Right ventricle myocardium inferior (tissue), 1 donor: ENCODE measurements at regions not wholly inside any gene's neighbourhood (a gene's known extent, or its start where the extent isn't known, plus 50 kb on each side); places are given as distances from the start of the nearest gene placed in this dataset.
"Not testable (repeated sequence)": the region's sequence is repeated elsewhere in the genome, so short reads cannot be mapped to it uniquely, and the experiment has no call there.

Experiments
- ATAC-seq: fragments of 200-7000 bp; cut with Tn5 transposase; one replicate; pipeline ENCODE4 v1.9.1; 2020; ENCODE audit warnings: mild to moderate bottlenecking, moderate library complexity
- DNase-seq: peaks from one replicate; pipeline ENCODE4 v3.0.0; 2021; ENCODE audit errors: missing footprints
- intact Hi-C: fragments of 100-400 bp; cut with DNase I; formaldehyde crosslinking; loops from one replicate; pipeline ENCODE4 v1.11.0; 2022
- donor health status: DM: no; HTN: yes; CAD: no; lungs with severe emphysema.

DNA sequence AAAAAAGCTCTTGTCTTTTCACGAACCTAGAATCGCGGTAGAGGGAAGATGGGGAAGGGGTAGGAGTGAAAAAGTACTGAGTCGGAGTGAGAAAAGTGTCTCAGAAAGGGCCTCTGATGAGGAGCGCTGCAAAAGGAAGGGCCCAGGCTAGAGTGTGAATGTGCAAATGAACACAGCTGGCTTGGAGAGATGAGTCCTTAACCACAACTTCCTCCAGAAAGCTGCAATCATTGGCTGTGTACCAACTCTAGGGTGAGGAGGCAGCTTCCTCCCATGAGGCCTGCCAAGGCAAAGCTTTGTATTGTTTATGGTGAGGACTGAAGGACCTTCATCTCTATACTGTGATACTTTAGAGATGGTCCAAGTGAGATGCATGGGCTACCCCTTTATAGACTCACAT, 566.9 kb upstream of the ANO5 start:
- DNase-seq (no peak), ATAC-seq (peak; percentile 68)

DNA sequence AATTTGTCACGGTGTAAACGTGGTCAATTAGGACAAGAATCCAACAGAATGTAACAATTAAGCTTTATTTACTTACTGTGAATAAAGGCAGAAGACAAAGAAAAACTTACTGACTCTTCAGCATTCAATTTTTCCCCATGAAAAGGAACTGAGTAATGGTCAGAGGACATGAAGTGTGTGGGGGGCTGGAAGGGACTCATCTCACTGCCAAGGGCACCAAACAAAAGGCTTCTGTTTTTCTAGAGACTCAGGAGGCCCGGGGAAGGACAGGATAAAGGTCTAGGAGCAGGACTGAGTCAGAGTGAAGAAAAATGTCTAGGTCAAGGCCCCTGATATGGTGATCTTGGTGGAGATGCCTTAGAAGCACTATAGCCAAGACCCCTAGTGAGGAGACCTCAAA, 564.2 kb upstream of the ANO5 start:
- ATAC-seq (no peak), DNase-seq (no peak)
- intact Hi-C loops = no loop called here

More for the DNA sequence above, 566.9 kb upstream of the ANO5 start:
- intact Hi-C loops = no loop called here

DNA sequence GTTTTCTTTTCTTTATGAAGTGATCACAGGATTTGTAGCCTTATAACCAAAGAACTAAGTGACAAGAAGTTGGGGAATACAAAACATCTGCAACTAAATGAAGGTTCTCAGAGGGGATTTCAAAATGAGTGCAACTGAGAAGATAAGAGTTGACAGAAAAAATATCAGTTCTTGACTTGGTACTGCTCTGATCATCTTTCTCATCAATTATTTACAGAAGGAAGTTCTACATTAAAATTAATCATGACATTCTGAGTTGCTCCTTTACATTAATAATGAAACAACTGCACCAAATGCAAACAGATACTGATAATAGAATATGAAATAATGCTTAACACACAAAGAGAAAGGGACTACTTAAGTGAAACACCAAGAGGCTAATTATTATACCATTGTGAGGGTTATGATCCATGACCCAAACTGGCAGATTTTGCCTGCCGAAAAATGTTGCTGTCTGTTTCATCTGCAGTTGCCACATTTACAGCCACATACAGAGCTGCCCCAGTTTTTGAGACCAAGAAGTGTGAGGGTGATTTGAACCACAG, 561.9 kb upstream of the ANO5 start:
- ATAC-seq (no peak), DNase-seq (no peak)
- intact Hi-C loops = no loop called here

DNA sequence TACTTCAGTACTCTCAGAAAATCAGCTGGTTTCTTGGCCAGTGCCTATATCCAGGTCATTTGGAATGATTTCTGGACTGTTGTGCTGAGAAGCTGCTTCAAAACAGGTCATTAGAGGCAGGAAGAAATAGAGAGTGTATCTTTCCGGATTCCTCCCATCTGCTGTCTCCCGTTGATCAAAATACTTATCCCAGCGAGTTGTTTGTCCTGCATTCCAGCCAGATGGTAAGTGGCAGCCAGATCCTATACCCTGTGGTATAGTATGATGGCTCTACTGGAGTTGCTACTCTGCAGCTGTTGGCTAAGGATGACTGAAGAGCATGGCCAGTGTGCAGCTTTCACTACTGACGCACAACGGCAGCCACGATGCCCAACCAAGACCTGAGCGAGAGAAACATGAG, 560.9 kb upstream of the ANO5 start:
- no peak for ATAC-seq
- no peak for DNase-seq

DNA sequence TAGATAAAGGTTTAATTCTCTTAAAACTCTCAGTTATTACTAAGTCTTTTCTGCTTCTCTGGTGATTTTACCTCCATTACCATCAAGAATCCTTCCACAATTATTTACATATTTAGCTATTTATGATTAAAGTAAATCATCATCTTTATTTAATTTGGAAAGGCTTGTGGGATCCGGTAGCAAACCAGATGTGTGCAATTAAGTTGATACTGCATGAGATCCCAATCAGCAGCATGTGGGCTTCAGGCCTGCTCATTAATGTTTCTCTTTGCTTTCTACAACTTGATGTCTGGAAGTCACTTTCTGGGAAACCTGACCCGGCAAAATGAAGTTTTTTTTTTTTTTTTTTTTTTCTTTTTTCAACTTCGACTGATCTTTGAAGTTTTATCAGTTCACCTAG, 558.4 kb upstream of the ANO5 start:
- no peak for ATAC-seq
- intact Hi-C loops = no loop called here
- DNase-seq = no peak

More for the DNA sequence above, 560.9 kb upstream of the ANO5 start:
- intact Hi-C loops = no loop called here

DNA sequence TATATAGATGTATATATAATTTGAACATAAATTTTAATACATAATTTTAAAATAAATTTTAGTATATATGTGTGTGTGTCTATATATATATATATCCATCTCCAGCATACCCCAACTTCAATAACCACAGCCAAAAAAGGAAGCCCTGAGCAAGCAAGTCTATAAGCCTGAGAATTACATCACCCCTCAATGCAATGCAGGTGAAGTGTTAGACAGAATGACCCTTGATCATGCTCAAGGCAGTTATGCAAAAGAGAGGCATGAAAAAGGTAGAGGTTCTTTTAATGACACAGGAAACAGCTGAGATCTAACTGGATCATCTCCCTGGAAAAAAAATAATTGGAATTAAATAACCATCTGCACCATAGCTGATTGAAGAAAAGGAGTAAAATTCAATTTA, 557.9 kb upstream of the ANO5 start:
- intact Hi-C loops = no loop called here
- ATAC-seq (no peak), DNase-seq (no peak)

DNA sequence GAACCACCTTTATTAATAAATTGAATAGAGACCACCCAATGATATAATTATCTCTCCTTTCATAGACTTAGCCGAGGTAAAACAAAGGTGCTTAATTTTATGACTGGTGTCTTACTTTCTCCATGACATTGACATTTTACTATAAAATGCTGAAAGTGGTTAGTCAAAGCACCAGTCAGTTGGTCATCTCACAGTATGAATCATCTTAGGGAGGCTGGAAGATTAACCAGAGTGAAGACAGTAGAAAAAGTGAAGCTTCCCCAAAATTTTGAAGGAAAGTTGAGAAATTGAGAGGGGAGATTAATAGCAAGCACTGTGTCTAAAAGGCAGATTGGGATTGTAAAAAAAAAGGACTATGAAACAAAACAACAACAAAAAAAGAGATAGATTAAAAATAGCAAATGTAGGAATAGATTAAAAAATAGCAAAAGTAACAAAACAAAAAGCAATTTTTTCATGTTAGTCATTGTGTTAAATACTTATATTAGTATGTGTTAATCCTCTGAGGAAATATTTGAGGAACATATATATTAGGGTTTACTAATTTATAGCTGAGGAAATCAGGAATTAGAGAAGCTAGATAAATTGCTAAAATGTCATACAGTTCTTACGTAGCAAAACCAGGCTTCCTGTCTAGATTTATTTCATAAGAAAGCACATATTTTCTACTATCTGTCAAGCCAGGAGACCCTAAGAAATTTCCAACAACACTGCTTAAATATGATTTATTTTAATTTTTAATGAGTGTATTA, 557.3 kb upstream of the ANO5 start:
- ATAC-seq = no peak
- intact Hi-C loops = no loop called here
- no peak for DNase-seq

DNA sequence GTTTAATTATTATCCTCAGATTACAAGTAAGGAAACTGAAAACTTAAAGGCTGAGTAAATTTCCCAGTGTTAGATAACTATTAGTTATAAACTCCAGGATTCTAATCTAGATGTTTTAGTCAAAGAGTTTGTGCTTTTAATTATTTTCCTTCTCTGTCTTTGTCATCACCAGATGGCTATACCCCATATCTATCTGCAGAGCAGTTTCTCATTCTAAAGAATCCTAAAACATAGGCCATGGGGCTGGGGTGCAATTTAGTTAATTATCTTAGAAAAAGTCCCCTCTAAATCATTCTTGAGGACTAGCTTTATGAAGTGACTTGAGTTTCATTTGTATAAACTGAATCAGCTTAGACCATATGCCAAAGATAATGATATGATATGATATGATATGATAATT, 556.3 kb upstream of the ANO5 start:
- intact Hi-C loops = no loop called here
- DNase-seq (no peak), ATAC-seq (no peak)

DNA sequence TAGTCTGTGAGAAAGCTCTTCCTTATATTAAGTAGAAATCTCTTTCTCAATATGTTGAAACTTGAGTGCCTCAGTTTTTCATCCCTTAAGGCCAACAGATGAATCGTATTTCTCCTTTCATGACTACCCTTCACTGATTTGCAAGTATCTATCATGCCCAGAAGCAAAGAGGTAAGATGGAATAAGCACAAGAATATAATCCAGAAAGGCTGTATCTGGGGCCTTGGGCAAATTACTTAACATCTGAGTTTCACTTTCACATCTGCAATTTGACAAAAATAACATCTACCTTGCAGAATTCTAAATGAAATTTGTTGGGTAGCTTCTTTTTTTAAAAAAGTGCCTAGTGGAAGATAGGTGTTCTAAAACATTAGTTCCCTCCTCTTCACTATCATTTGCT, 552.4 kb upstream of the ANO5 start:
- no peak for ATAC-seq
- intact Hi-C loops = no loop called here
- DNase-seq = no peak

DNA sequence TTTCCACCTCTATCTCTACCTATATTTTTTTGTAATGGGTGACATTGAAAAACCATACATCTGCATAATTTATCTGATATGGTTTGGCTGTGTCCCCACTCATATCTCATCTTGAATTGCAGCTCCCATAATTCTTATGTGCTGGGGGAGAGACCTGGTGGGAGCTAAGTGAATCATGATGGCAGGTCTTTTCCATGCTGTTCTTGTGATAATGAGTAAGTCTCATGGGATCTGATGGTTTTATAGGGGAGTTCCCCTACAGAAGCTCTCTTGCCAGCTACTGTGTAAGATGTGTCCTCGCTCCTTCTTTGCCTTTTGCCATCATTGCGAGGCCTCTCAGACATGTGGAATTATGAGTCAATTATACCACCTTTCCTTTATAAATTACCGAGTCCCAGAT, 551.0 kb upstream of the ANO5 start:
- intact Hi-C loops = no loop called here
- no peak for ATAC-seq

DNA sequence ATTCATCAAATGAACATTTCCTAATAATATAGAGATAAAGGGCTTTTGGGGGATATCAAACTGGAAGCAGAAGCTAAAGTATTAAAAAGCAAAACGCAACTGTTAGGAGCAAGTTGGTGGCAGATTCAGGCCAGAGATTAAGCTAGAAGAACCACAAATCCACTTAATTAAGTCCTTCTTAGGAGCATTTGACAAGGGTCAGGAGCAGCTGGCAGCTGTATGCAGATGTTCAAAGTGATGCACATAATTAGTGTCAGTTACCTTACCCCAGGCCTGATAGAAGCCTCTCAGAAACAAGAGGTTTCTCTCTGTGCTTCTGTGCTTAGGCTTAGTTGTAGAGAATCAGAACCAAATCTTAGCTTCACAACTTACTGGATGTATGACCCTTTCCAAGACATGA, 546.5 kb upstream of the ANO5 start:
- intact Hi-C loops = no loop called here
- ATAC-seq (no peak), DNase-seq (no peak)

More for the DNA sequence above, 551.0 kb upstream of the ANO5 start:
- DNase-seq = no peak

DNA sequence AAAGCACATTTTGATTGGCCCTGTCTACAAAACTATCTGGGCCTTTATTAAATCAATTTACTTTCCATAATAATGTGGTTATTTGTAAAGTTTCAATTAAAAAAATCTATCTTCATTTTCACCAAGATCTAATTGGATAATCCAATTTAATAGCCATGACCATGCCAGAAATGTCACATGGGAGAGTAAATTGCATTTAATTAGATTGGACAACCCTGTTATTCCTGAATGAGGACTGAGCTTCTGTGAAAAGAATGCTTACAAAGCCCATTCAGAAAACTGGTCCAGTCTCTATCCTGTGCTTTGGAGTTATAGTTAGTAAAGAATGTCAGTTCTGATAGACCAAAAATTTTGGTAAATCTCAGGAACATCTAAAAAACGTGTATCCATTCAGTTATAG, 541.9 kb upstream of the ANO5 start:
- intact Hi-C loops = no loop called here
- no peak for DNase-seq
- ATAC-seq = no peak

DNA sequence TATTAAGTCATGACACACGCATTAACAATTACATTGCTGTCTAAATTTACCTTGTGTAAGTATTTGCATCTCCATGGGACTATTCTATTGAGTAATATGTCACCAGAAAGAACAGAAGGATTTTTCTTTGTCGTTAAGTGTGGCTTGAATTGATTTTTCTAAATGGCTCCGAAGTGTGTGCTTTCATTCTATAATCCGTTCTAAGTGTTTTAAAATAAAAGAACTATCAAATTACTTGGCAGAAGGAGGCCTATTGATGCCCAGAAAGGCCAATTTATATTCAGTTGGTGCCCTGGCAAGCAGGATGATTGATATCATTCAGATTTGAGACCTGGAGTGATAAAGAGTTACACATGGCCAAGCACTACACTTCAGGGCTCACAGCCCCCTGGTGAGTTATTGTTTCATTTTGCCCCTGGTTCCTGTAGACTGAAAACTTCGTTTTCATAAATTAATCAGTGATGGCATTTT, 538.9 kb upstream of the ANO5 start:
- ATAC-seq = no peak
- DNase-seq = no peak
- intact Hi-C loops = no loop called here

DNA sequence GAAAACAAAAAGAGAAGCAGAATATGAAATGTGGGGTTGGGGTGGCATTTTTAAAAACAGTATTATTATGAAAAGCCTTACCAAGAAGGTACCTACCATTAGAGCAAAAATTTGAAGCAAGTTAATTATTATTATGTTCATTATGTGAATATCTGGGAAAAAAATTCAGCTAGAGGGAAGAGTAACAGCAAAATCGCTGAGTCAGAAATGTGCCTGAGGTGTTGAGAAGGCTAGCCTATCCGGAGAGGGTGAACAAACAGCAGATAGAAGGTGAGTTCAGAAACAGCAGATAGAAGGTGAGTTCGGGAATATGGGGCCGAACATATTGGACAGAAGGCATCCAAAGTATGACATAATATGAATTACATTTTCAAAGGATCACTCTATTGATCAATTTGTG, 536.8 kb upstream of the ANO5 start:
- DNase-seq (no peak), ATAC-seq (no peak)
- intact Hi-C loops = no loop called here

DNA sequence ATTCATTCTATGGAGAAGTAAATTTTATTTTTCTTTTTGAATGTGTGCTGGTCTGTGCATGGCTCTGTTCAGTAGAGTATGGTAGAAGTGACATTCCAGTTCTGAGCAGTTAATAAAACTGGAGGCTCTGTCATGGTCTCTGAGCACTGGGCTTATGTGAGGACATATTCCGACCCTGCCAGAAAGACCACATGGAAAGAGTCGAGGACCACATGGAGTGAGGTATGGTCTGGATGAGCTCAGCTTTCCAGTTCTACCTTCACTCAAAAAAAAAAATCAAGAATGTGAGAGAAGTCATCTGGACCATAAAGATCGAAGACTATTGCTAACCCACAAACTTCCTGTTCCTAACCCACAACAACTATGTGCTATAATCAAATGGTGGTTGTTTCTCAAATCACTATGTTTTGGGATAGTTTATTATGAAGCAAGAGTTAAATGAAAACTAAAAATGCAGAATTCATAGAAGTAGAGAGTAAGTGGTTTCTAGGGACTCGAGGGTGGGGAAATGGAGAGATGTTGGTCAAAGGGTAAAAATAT, 534.2 kb upstream of the ANO5 start:
- DNase-seq (no peak), ATAC-seq (no peak)
- intact Hi-C loops = no loop called here

DNA sequence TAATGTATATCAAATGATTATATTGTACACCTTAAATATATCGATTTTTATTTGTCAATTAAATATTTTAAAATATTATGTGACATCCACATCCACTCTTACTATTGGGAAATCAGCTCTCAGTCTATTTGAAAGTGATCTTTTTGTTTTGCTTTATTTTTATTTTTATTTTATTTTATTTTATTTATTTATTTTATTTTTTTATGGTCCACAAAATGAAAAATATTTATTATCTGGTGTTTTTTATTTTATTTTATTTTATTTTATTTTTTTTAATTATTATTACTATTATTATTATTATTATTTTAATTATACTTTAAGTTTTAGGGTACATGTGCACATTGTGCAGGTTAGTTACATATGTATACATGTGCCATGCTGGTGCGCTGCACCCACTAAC, 533.5 kb upstream of the ANO5 start:
- DNase-seq, intact Hi-C loops, ATAC-seq: not testable (repeated sequence)

DNA sequence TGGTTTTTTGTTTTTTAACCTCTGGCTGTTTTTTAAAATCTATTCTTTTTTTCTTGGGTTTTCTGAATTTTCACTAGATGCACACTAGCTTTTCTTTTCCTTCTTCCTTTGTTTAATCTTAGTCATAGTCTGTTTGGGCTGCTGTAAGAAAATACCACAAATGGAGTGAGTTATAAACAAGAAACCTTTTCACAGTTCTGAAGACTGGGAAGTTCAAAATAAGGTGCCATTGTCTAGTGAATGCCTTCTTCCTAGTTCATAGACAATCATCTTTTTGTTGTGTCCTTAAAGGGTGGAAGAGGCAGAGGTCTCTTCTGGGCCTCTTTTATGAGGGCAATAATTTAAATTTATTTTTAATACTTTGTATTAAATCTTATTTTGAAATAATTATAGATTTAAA, 532.9 kb upstream of the ANO5 start:
- DNase-seq (no peak), ATAC-seq (no peak)
- intact Hi-C loops = no loop called here

DNA sequence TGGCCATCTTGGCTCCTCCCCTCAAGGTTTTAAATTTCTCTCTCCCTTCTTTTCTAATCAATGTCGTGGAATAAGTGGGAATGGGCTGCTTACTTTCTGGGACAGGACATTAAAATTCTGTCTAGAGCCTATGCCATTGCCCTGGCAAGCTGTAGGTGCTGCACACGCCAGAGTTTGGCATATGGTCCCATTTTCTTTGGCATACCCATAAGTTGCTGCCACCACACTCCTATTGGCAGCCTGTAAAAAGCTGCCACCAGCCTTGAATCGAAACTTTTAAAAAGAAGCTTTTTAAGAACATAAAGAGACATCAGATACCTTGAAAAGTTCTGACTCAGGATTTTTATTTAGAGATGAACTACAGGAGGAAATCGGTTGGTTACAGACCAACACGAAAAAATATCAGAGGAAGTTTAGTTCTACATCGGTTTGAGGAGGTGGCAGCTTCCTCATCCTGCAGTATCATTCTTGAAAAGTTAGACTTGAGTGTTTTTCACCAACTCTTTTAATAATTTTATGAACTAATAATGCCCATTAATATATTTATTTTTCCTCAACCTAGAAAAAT, 517.8 kb upstream of the ANO5 start:
- DNase-seq = no peak
- intact Hi-C loops = no loop called here
- ATAC-seq = no peak

DNA sequence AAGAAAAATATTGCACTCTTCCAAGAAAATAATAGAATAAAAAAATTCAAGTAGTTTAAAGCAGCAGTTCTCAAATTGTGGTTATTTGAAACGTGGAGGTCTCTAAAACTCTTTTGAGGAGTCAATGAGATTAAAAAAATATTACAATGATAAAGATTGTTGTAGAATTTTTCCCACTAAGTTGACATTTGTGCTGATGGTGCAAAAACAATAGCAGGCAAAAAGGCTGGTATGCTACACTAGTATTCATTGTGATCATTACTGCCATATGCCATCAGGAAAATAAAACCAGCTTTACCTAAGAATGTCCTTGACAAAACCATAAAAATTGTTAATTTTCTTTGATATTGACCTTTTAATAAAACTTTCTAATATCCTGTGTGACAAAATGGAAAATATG, 505.2 kb upstream of the ANO5 start:
- intact Hi-C loops = no loop called here

DNA sequence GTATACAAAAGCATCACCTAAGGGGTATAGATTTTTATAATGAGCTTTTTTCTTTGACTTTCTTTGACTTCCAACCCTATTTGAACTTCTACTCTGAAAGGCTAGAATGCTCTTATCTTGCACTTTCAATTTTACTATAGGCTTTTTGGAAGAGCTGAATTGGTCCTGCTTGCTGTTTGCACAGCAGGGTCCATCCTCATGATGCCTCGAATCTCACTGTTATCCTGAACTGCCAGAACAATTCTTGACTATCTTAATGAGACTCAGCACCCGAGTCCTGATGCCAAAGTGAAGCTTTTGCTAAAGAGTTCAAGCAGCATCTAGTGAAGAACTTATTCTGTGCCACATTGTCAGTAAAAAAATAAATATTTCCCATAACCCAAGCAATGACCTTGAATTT, 488.3 kb upstream of the ANO5 start:
- ATAC-seq (no peak), DNase-seq (no peak)
- intact Hi-C loops = no loop called here

More for the DNA sequence above, 505.2 kb upstream of the ANO5 start:
- DNase-seq = no peak
- ATAC-seq = no peak
